ENCODE measurements at regions not wholly inside any gene's neighbourhood (a gene's known extent, or its start where the extent isn't known, plus 50 kb on each side); places are given as distances from the start of the nearest gene placed in this dataset.

- TF ChIP-seq CTCF (IDR thresholded peaks at IDR 0.05) (no peak), POLR2A (IDR thresholded peaks at IDR 0.05) (no peak)
These were observed 2061.2 kb upstream of the CDH9 start for GRCh38 chr5:29099585-29099984.

Data from testis (tissue), 2 donors.